ENCODE measurements at regions not wholly inside any gene's neighbourhood (a gene's known extent, or its start where the extent isn't known, plus 50 kb on each side); places are given as distances from the start of the nearest gene placed in this dataset.

DNA sequence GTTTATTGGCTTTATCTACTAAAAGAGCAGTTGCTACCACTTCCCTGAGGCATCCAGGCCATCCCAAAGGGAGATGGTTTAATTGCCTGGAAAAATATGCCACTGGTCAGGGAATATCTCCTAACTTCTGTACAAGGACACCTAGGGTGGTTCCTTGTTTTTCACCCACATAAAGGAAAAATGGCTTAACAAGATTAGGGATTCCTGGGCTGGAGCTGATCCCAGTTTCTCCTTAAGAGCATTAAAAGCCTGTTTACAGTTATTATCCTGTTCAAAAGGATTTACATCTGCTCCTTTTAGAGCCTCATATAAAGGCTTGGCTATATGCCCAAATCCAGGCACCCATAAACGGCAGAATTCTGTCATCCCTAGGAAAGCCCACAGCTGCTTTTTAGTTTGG lies 70.2 kb upstream of the WNT7A start:
- TF ChIP-seq CTCF (IDR thresholded peaks at IDR 0.05; ENCODE audit: low read depth, low read length) (no peak), EZH2phosphoT487 (IDR thresholded peaks at IDR 0.05; ENCODE audit: low read depth) (no peak)
